HL-60 (cell line): ENCODE measurements at regions not wholly inside any gene's neighbourhood (a gene's known extent, or its start where the extent isn't known, plus 50 kb on each side); places are given as distances from the start of the nearest gene placed in this dataset.

Source experiments
- CTCF ChIP-seq: IDR thresholded peaks from one replicate; pipeline ENCODE4 v1.5.1; 2011; ENCODE audit warnings: low read length, control low read depth, inconsistent platforms; ENCODE audit not compliant: insufficient read depth
- GABPA ChIP-seq: IDR thresholded peaks from 2 replicates; pipeline ENCODE4 v1.6.1; 2012; ENCODE audit warnings: low read depth
- POLR2AphosphoS5 ChIP-seq: IDR thresholded peaks from 2 replicates; pipeline ENCODE4 v1.6.1; 2012; ENCODE audit warnings: low read depth
- REST ChIP-seq: IDR thresholded peaks from 2 replicates; pipeline ENCODE4 v1.6.1; 2012; ENCODE audit warnings: low read depth; ENCODE audit not compliant: insufficient replicate concordance
- SPI1 ChIP-seq: IDR thresholded peaks from 2 replicates; pipeline ENCODE4 v1.6.1; 2012; ENCODE audit warnings: low read depth, mild to moderate bottlenecking, borderline replicate concordance

- TF ChIP-seq CTCF (no peak), REST (no peak), POLR2AphosphoS5 (no peak), GABPA (no peak), SPI1 (no peak)
Observed at GRCh38 chr20:55919956-55920355, 85.4 kb downstream of the CBLN4 start.
